Naive B cell (primary cell): ENCODE measurements at regions not wholly inside any gene's neighbourhood (a gene's known extent, or its start where the extent isn't known, plus 50 kb on each side); places are given as distances from the start of the nearest gene placed in this dataset.

Source experiments
- ATAC-seq, 2 donors: fragments of 150-1000 bp; cut with Tn5 transposase; 2 replicates each; pipeline ENCODE4 v1.10.0; 2021; ENCODE audit warnings: low read depth in 2 of 2, mild to moderate bottlenecking in 2 of 2, moderate library complexity in 2 of 2
- DNase-seq: peaks from one replicate; pipeline ENCODE4 v3.0.0; 2022
- H3K27ac Mint-ChIP-seq, 6 donors: one replicate each; pipeline ENCODE4 v1.8.0; 2020 to 2022; ENCODE audit warnings: mild to moderate bottlenecking in 6 of 6, mixed read lengths in 6 of 6, moderate library complexity in 5 of 6, inconsistent platforms in 2 of 6
- H3K27me3 Mint-ChIP-seq, 3 donors: one replicate each; pipeline ENCODE4 v1.8.0; 2021 to 2022; ENCODE audit warnings: mixed read lengths in 3 of 3, mild to moderate bottlenecking in 1 of 3
- H3K36me3 Mint-ChIP-seq, 2 donors: one replicate each; pipeline ENCODE4 v1.8.0; 2020 to 2022; ENCODE audit warnings: mixed read lengths in 2 of 2, inconsistent platforms in 1 of 2, mild to moderate bottlenecking in 1 of 2
- H3K4me1 Mint-ChIP-seq, 3 donors: one replicate each; pipeline ENCODE4 v1.8.0; 2020 to 2022; ENCODE audit warnings: mixed read lengths in 3 of 3, inconsistent platforms in 1 of 3, mild to moderate bottlenecking in 1 of 3, moderate library complexity in 1 of 3
- H3K4me3 Mint-ChIP-seq, 8 donors: one replicate each; pipeline ENCODE4 v1.8.0; 2020 to 2022; ENCODE audit warnings: mild to moderate bottlenecking in 8 of 8, mixed read lengths in 8 of 8, moderate library complexity in 8 of 8, inconsistent platforms in 2 of 8
- H3K9me3 Mint-ChIP-seq, 7 donors: one replicate each; pipeline ENCODE4 v1.8.0; 2020 to 2022; ENCODE audit warnings: mixed read lengths in 7 of 7, mild to moderate bottlenecking in 5 of 7, inconsistent platforms in 2 of 7, moderate library complexity in 1 of 7

DNA sequence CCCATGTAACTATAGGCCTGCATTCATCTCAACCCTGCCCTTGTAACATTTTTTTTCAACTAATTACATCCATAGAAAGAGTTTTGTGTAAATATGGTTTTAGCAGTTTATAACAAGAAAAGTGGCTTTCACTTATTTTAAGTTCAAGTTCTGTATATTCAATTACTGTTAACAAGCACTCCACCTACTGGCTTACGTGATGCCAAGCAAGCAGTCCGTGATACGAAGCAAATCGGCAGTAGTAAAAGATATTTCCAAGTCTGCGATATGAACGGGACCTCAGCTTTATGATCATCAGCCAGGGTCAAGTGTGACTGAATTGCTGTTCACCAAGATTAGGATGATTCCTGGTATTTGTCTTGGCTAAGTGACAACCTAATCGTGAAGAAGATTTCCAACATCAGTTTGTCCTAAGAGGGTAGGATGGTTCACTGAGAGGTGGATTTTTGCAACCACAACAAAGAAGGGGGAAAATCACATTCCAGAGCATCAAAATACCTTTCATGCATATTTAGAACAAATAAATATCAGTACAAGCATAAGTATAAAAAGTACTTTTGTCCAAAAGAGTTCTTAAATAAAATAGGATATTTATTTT lies 456.2 kb downstream of the FOXG1 start:
- no peaks in the 10 kb centered on the region for H3K4me1 Mint-ChIP-seq
- no peaks in the 10 kb centered on the region for H3K36me3 Mint-ChIP-seq
- no peaks in the 10 kb centered on the region for H3K27me3 Mint-ChIP-seq
- DNase-seq (no peak), ATAC-seq (no peak)
- H3K4me3 Mint-ChIP-seq, result no peak overlapping the region
- H3K9me3 Mint-ChIP-seq, result peaks cover 0 to 2% (median 0%) of the 10 kb centered on the region in 7 donors
- H3K27ac Mint-ChIP-seq, result no peak overlapping the region

DNA sequence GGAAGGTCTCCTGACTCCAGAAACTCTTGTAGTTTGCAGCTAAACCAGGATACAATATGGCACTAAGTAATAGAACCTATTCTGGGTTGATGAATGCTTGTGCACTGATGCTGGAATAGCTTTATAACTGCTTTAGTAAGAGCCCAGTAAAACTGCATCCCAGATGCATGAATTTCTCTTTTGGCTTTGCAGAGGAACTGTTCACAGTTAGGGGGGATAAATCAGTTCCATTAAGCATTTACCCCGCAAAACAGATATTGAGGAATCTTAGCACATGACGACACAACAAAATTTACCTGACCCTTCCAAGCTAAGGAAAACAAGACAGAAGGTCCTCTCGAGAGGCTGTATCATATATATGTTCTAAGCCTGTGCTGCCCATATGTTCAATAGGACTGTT lies 457.4 kb downstream of the FOXG1 start:
- no peaks in the 10 kb centered on the region for H3K27me3 Mint-ChIP-seq
- no peaks in the 10 kb centered on the region for H3K4me1 Mint-ChIP-seq
- peaks cover 0 to 2% (median 0%) of the 10 kb centered on the region in 7 donors for H3K9me3 Mint-ChIP-seq
- DNase-seq (no peak), ATAC-seq (no peak)
- H3K4me3 Mint-ChIP-seq, result no peak overlapping the region
- no peak overlapping the region for H3K27ac Mint-ChIP-seq
- no peaks in the 10 kb centered on the region for H3K36me3 Mint-ChIP-seq

DNA sequence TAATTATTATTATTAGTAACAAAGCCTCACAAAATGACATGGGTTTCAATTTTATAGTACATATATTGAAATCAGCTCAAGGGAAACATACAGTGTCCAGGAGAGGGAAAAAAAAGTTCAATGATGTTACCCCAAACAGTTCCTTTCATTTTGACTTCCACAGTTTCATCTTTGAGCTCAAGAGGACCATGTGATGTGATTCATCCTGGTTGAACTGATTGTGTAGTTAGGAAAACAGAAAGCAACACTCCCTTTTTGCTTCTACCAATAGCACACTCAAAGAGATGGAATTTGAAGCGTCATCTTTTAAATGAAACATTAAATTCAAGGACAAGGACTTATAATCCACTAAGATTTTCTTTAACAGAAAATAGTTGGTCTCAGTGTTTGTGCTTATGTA lies 461.0 kb downstream of the FOXG1 start:
- no peaks in the 10 kb centered on the region for H3K36me3 Mint-ChIP-seq
- no peak overlapping the region for H3K4me3 Mint-ChIP-seq
- no peaks in the 10 kb centered on the region for H3K4me1 Mint-ChIP-seq
- peaks cover 0 to 2% (median 0%) of the 10 kb centered on the region in 7 donors for H3K9me3 Mint-ChIP-seq
- H3K27me3 Mint-ChIP-seq, result no peaks in the 10 kb centered on the region
- DNase-seq, result no peak
- no peak for ATAC-seq
- H3K27ac Mint-ChIP-seq, result no peak overlapping the region

GRCh38 chr14:29232153-29232552 lies 465.6 kb downstream of the FOXG1 start:
- Mint-ChIP-seq H3K27ac (no peak overlapping the region), H3K9me3 (no peaks in the 10 kb centered on the region), H3K4me3 (no peak overlapping the region), H3K4me1 (no peaks in the 10 kb centered on the region), H3K27me3 (no peaks in the 10 kb centered on the region), H3K36me3 (no peaks in the 10 kb centered on the region)
- ATAC-seq (no peak), DNase-seq (no peak)

- Mint-ChIP-seq H3K27ac (no peak overlapping the region), H3K4me3 (no peak overlapping the region), H3K4me1 (no peaks in the 10 kb centered on the region), H3K27me3 (no peaks in the 10 kb centered on the region), H3K9me3 (no peaks in the 10 kb centered on the region), H3K36me3 (no peaks in the 10 kb centered on the region)
- ATAC-seq (no peak), DNase-seq (no peak)
These were observed 466.1 kb downstream of the FOXG1 start for GRCh38 chr14:29232711-29233110.

GRCh38 chr14:29233188-29233587 lies 466.6 kb downstream of the FOXG1 start:
- Mint-ChIP-seq H3K4me3 (no peak overlapping the region), H3K27me3 (no peaks in the 10 kb centered on the region), H3K36me3 (no peaks in the 10 kb centered on the region), H3K9me3 (no peaks in the 10 kb centered on the region), H3K4me1 (no peaks in the 10 kb centered on the region), H3K27ac (no peak overlapping the region)
- ATAC-seq, result no peak
- DNase-seq, result no peak

DNA sequence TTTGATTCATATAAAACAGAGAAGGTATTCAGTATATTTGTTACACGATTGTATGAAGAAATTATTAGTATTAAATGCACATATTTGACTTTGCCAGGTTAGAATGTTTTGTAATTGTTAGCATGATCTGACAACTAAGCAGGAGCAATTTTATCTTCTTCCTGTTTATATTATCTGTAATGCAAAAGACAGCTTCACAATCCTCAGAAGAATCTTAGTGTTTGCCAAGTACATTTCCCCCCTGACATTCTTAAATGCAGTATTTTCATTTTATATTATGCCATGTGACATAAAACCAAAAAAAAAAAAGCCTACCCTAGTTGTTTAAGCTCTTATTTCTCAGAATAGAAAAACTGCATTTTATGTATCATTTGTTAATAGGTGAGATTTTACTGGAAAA lies 469.4 kb downstream of the FOXG1 start:
- Mint-ChIP-seq H3K36me3 (no peaks in the 10 kb centered on the region), H3K27me3 (no peaks in the 10 kb centered on the region), H3K4me3 (no peak overlapping the region), H3K4me1 (no peaks in the 10 kb centered on the region), H3K9me3 (peaks cover 0 to 1% (median 0%) of the 10 kb centered on the region in 7 donors), H3K27ac (no peak overlapping the region)
- DNase-seq (no peak), ATAC-seq (no peak)

GRCh38 chr14:29236401-29236800 lies 469.8 kb downstream of the FOXG1 start:
- H3K4me1 Mint-ChIP-seq, result no peaks in the 10 kb centered on the region
- DNase-seq (no peak), ATAC-seq (no peak)
- H3K4me3 Mint-ChIP-seq, result no peak overlapping the region
- H3K36me3 Mint-ChIP-seq, result no peaks in the 10 kb centered on the region
- peaks cover 0 to 1% (median 0%) of the 10 kb centered on the region in 7 donors for H3K9me3 Mint-ChIP-seq
- no peak overlapping the region for H3K27ac Mint-ChIP-seq
- no peaks in the 10 kb centered on the region for H3K27me3 Mint-ChIP-seq

- DNase-seq (no peak), ATAC-seq (no peak)
- Mint-ChIP-seq H3K9me3 (peaks cover 0 to 1% (median 0%) of the 10 kb centered on the region in 7 donors), H3K36me3 (no peaks in the 10 kb centered on the region), H3K4me1 (no peaks in the 10 kb centered on the region), H3K27ac (no peak overlapping the region), H3K4me3 (no peak overlapping the region), H3K27me3 (no peaks in the 10 kb centered on the region)
These were observed 470.3 kb downstream of the FOXG1 start for GRCh38 chr14:29236848-29237247.

GRCh38 chr14:29240066-29240465 lies 473.5 kb downstream of the FOXG1 start:
- no peaks in the 10 kb centered on the region for H3K27me3 Mint-ChIP-seq
- H3K36me3 Mint-ChIP-seq, result no peaks in the 10 kb centered on the region
- no peaks in the 10 kb centered on the region for H3K4me1 Mint-ChIP-seq
- peaks cover 0 to 4% (median 1%) of the 10 kb centered on the region in 7 donors for H3K9me3 Mint-ChIP-seq
- ATAC-seq, result no peak
- H3K27ac Mint-ChIP-seq, result no peak overlapping the region
- H3K4me3 Mint-ChIP-seq, result no peak overlapping the region
- no peak for DNase-seq

DNA sequence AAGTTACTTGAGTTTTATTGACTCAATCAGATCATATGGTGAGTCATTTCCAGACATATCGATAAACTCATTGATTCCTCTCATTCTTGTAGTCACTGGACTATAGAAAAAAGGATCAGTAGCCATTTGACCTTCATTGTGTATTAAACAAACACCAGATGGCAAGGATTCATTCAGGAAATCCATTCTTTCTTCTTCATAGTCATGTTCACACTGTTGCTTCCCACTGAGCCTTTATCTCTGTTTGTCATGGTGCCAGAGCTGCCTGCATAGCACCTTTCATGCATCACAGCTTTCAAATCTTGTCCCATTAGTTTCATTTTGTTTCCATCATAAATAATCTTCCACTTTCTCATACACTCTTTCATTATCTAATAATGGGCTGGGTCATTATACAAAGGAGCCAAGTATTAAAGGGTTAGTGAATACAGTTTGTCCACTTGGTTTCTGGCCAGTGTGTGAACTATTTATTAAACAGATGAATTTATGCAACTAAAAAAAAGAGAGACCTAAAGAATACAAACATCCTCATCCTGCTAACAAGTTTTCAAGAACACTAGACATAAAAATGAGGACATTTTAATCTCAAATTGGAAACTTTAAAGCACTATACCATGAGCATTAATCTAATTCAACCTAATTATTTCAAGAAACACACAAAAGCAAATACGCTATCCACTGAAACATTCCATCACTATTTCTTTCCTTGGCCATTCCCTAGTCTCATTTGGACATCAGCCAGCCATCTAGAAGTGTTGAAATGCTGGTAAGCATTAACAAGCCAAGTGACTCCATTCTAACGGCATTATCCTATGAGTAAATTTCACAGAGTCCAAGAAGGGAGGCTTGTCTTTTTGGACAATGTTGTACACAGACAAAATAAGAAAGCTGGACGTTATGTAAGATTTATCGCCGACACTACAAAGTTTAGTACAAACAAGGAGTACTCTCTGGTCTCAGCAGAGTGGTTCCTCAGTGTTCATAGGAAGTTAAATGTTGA lies 476.5 kb downstream of the FOXG1 start:
- Mint-ChIP-seq H3K4me1 (no peaks in the 10 kb centered on the region), H3K9me3 (peaks cover 0 to 10% (median 4%) of the 10 kb centered on the region in 7 donors), H3K27ac (no peak overlapping the region), H3K27me3 (no peaks in the 10 kb centered on the region), H3K4me3 (no peak overlapping the region), H3K36me3 (no peaks in the 10 kb centered on the region)
- DNase-seq, result no peak
- no peak for ATAC-seq

DNA sequence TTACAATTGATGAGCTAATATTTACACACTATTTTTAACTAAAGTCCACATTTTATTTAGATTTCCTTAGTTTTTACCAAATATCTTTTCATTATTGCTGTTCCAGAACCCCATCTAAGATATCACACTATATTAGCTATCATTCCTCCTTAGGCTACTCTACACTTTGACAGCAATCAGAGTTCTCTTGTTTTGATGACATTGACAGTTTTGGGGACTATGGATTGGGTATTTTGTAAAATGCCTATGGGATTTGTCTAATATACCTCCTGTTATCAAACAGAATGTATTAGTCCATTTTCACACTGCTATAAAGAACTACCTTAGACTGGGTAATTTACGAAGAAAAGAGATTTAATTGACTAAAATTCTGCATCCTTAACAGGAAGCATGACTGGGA lies 489.1 kb downstream of the FOXG1 start:
- no peak for ATAC-seq
- H3K27ac Mint-ChIP-seq, result no peak overlapping the region
- no peaks in the 10 kb centered on the region for H3K36me3 Mint-ChIP-seq
- DNase-seq, result no peak
- H3K4me3 Mint-ChIP-seq, result no peak overlapping the region
- peaks cover 0 to 17% (median 8%) of the 10 kb centered on the region in 7 donors for H3K9me3 Mint-ChIP-seq
- no peaks in the 10 kb centered on the region for H3K4me1 Mint-ChIP-seq
- no peaks in the 10 kb centered on the region for H3K27me3 Mint-ChIP-seq

DNA sequence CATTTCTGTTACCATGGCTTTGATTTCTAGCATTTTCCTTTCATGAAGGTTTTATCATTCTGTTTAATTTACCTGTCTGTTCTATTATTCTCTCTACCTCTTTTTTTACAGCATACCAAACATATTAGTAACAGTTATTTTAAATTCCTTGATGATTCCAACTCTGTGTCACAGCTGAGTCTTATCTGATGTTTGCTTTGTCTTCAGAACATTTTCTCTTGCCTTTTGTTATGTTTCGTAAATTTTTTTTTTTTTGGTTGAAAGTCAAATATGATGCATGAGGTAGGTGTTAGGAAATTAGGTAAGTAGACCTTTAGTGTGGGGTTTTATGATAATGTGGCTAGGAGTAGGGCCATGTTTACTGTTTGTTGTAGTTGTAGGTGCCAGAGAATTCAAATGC lies 496.4 kb downstream of the FOXG1 start:
- Mint-ChIP-seq H3K27ac (no peak overlapping the region), H3K4me1 (no peaks in the 10 kb centered on the region), H3K4me3 (no peak overlapping the region), H3K27me3 (no peaks in the 10 kb centered on the region), H3K9me3 (peaks cover 0 to 6% (median 3%) of the 10 kb centered on the region in 7 donors), H3K36me3 (no peaks in the 10 kb centered on the region)
- ATAC-seq, result no peak
- no peak for DNase-seq

DNA sequence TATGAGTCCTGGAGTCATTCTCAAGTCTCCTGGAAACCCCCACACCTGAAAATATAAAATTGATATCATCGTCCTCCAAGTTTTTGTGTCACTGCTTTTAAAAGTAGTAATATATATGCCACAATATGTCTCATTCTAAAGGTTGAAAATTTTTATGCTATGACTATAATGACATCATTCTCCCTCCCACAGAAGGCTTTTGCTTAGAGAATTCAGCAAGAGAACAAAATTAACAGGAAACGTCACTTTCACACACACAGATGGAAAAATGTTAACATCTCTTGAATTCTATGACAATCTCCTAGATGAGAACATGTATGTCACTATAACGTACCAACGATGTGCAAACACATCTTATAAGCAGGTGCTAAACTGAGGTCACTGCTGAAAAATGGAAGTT lies 498.3 kb downstream of the FOXG1 start:
- Mint-ChIP-seq H3K9me3 (peaks cover 0 to 6% (median 0%) of the 10 kb centered on the region in 7 donors), H3K4me1 (no peaks in the 10 kb centered on the region), H3K4me3 (no peak overlapping the region), H3K27ac (no peak overlapping the region), H3K27me3 (no peaks in the 10 kb centered on the region), H3K36me3 (no peaks in the 10 kb centered on the region)
- no peak for ATAC-seq
- DNase-seq, result no peak
